Endothelial cell of umbilical vein (primary cell): ENCODE measurements at regions not wholly inside any gene's neighbourhood (a gene's known extent, or its start where the extent isn't known, plus 50 kb on each side); places are given as distances from the start of the nearest gene placed in this dataset.

Source experiments
- BruUV-seq: library from RNA; stranded (reverse); fragments of 400-500 nt; replicated peaks from 2 replicates; lab custom pipeline; 2021; lab: Mats Ljungman, UMichigan
- CTCF ChIA-PET: fragments of 300-600, 350-600 bp; sonication (Branson Sonifier 250); formaldehyde crosslinking; loops from one replicate; lab custom pipeline; 2021; ENCODE audit warnings: antibody characterized with exemption, inconsistent platforms; lab: Charles Lee
- POLR2A ChIA-PET: fragments of 300-600, 350-600 bp; sonication (Branson Sonifier 250); formaldehyde crosslinking; loops from one replicate; lab custom pipeline; 2021; ENCODE audit warnings: antibody characterized with exemption, inconsistent platforms; lab: Charles Lee
- DNase-seq: peaks from one replicate; pipeline ENCODE4 v3.0.0-alpha.2; 2011; ENCODE audit warnings: low read depth, low spot score
- FAIRE-seq: peaks from 2 replicates; lab custom pipeline; 2011; peaks lifted over from hg19 to GRCh38; lab: Jason Lieb, UNC
- H2AFZ ChIP-seq: 2 replicates; pipeline ENCODE4 v1.6.0; 2012; ENCODE audit warnings: low read depth, low read length, control low read depth, inconsistent platforms
- H3K27ac ChIP-seq: 2 replicates; pipeline ENCODE4 v1.5.1; 2011; ENCODE audit warnings: low read depth, mild to moderate bottlenecking, control low read depth, low read length, moderate library complexity; ENCODE audit not compliant: insufficient read depth
- H3K27me3 ChIP-seq, 2 experiments: 2 replicates each; pipeline versions ENCODE4 v1.6.0 to v1.6.1; 2011; ENCODE audit warnings: low read length in 2 of 2, mixed read lengths in 1 of 2; ENCODE audit not compliant: control insufficient read depth in 2 of 2, insufficient read depth in 2 of 2
- H3K36me3 ChIP-seq, 2 experiments: 2 replicates in 1 of 2; 3 replicates in 1 of 2; pipeline ENCODE4 v1.5.1; 2011; ENCODE audit warnings: low read length in 2 of 2, mild to moderate bottlenecking in 1 of 2, moderate library complexity in 1 of 2; ENCODE audit not compliant: control insufficient read depth in 2 of 2, insufficient read depth in 2 of 2; ENCODE audit errors: extremely low read depth in 1 of 2
- H3K4me1 ChIP-seq: 3 replicates; pipeline ENCODE4 v1.5.1; 2011; ENCODE audit warnings: mild to moderate bottlenecking, low read length; ENCODE audit not compliant: control insufficient read depth, insufficient read depth; ENCODE audit errors: extremely low read depth
- H3K4me2 ChIP-seq: 2 replicates; pipeline ENCODE4 v1.6.1; 2011; ENCODE audit warnings: low read length, control low read depth, mixed read lengths; ENCODE audit not compliant: insufficient read depth
- H3K4me3 ChIP-seq, 3 experiments: fragments of 200-600 bp in 1 of 3; sonication (generic), shearing (Covaris generic) in 1 of 3; replicated peaks in 1 of 3; 2 replicates each; pipeline ENCODE4 v1.5.1; 2011 to 2016; ENCODE audit warnings: control low read depth in 3 of 3, low read length in 3 of 3, mild to moderate bottlenecking in 2 of 3, inconsistent platforms in 1 of 3, low read depth in 1 of 3, moderate library complexity in 1 of 3; ENCODE audit not compliant: insufficient read depth in 1 of 3
- H3K79me2 ChIP-seq: 2 replicates; pipeline ENCODE4 v1.6.0; 2012; ENCODE audit warnings: low read length, inconsistent platforms; ENCODE audit not compliant: control insufficient read depth, insufficient read depth
- H3K9ac ChIP-seq: replicated peaks from 2 replicates; pipeline ENCODE3; 2011; ENCODE audit warnings: low read length, control low read depth; ENCODE audit not compliant: insufficient read depth; ENCODE audit errors: extremely low read depth
- H3K9me1 ChIP-seq: replicated peaks from 3 replicates; pipeline ENCODE4 v1.6.0; 2011; ENCODE audit warnings: mild to moderate bottlenecking, low read length; ENCODE audit not compliant: control insufficient read depth, insufficient read depth; ENCODE audit errors: extremely low read depth
- H3K9me3 ChIP-seq: replicated peaks from 2 replicates; pipeline ENCODE4 v1.5.1; 2012; ENCODE audit warnings: low read length, inconsistent platforms; ENCODE audit not compliant: control insufficient read depth, insufficient read depth
- H4K20me1 ChIP-seq: replicated peaks from 2 replicates; pipeline ENCODE3; 2011; ENCODE audit warnings: mild to moderate bottlenecking, low read length; ENCODE audit not compliant: control insufficient read depth, insufficient read depth; ENCODE audit errors: extremely low read depth
- CTCF ChIP-seq, 2 donors: IDR thresholded peaks; 1 replicate in 1 of 2; 2 replicates in 1 of 2; pipeline ENCODE4 v1.5.1; 2011; ENCODE audit warnings: low read length in 2 of 2, mild to moderate bottlenecking in 2 of 2, moderate library complexity in 2 of 2, control low read depth in 1 of 2, inconsistent platforms in 1 of 2, low read depth in 1 of 2; ENCODE audit not compliant: insufficient read depth in 1 of 2; ENCODE audit errors: extremely low read depth in 1 of 2
- EZH2 ChIP-seq: IDR thresholded peaks from 2 replicates; pipeline ENCODE4 v1.6.1; 2012; ENCODE audit warnings: borderline replicate concordance, low read depth, mild to moderate bottlenecking, moderate library complexity, low read length, inconsistent platforms; ENCODE audit not compliant: severe bottlenecking
- FOS ChIP-seq: IDR thresholded peaks from 2 replicates; pipeline ENCODE4 v1.6.1; 2011; ENCODE audit warnings: mild to moderate bottlenecking, low read length, moderate library complexity, borderline replicate concordance; ENCODE audit not compliant: insufficient read depth
- GATA2 ChIP-seq: IDR thresholded peaks from 2 replicates; pipeline ENCODE4 v1.7.0; 2011; ENCODE audit warnings: low read depth, mild to moderate bottlenecking, moderate library complexity, mixed read lengths, low read length; ENCODE audit not compliant: insufficient read length, insufficient read depth
- MAX ChIP-seq: IDR thresholded peaks from 2 replicates; pipeline ENCODE4 v1.6.1; 2011; ENCODE audit not compliant: insufficient read depth, insufficient read length
- POLR2AphosphoS5 ChIP-seq: IDR thresholded peaks from 2 replicates; pipeline ENCODE4 v1.6.1; 2012; ENCODE audit warnings: low read depth, mild to moderate bottlenecking, control low read depth, low read length, moderate library complexity; ENCODE audit not compliant: insufficient read depth
- dilution Hi-C: fragments of 300-500 bp; cut with MboI; formaldehyde crosslinking; loops from one replicate; pipeline ENCODE4 v1.15.0; 2019; ENCODE audit warnings: low sequenced_read_pairs; ENCODE audit not compliant: extremely low pct_ligation_motif_present
- intact Hi-C: fragments of 100-400 bp; cut with micrococcal nuclease; formaldehyde crosslinking; loops from one replicate; pipeline ENCODE4 v1.10.0; 2022

- Histone ChIP-seq H3K27me3 (no peaks in the 10 kb centered on the region), H3K9ac (no peak overlapping the region), H3K9me1 (no peaks in the 10 kb centered on the region), H3K4me1 (no peaks in the 10 kb centered on the region), H3K4me2 (no peak overlapping the region), H3K36me3 (no peaks in the 10 kb centered on the region), H3K79me2 (no peaks in the 10 kb centered on the region), H3K27ac (no peak overlapping the region), H3K9me3 (no peaks in the 10 kb centered on the region), H3K4me3 (no peak overlapping the region), H2AFZ (no peak overlapping the region), H4K20me1 (no peaks in the 10 kb centered on the region)
- TF ChIP-seq FOS (no peak), GATA2 (peak; percentile 37), MAX (no peak), CTCF (IDR thresholded peaks at IDR 0.05; ENCODE audit: extremely low read depth in 1 of 2, insufficient read depth in 1 of 2, low read depth in 1 of 2, low read length in 2 of 2) (no peak)
- BruUV-seq = no TSS peak
- intact Hi-C loops = no loop called here
- DNase-seq = peak; percentile 62
- POLR2A ChIA-PET = no interaction called here
- dilution Hi-C loops = no loop called here
- CTCF ChIA-PET = no interaction called here
- FAIRE-seq = no peak
Observed at GRCh38 chr16:65769055-65769465, 597.4 kb upstream of the CDH5 start.

GRCh38 chr16:65767125-65767524 lies 599.4 kb upstream of the CDH5 start:
- no peaks in the 10 kb centered on the region for H3K4me1 ChIP-seq
- ChIA-PET CTCF (no interaction called here), POLR2A (no interaction called here)
- H3K36me3 ChIP-seq = no peaks in the 10 kb centered on the region
- H4K20me1 ChIP-seq = no peaks in the 10 kb centered on the region
- intact Hi-C loops = no loop called here
- no peak overlapping the region for H3K4me2 ChIP-seq
- no peaks in the 10 kb centered on the region for H3K9me3 ChIP-seq
- DNase-seq (no peak), FAIRE-seq (no peak)
- no peak overlapping the region for H2AFZ ChIP-seq
- H3K4me3 ChIP-seq = no peak overlapping the region
- dilution Hi-C loops = no loop called here
- no peak overlapping the region for H3K27ac ChIP-seq
- BruUV-seq = no TSS peak
- no peak for TF ChIP-seq EZH2
- no peak for TF ChIP-seq POLR2AphosphoS5
- no peaks in the 10 kb centered on the region for H3K79me2 ChIP-seq
- no peaks in the 10 kb centered on the region for H3K27me3 ChIP-seq
- H3K9me1 ChIP-seq = no peaks in the 10 kb centered on the region
- H3K9ac ChIP-seq = no peak overlapping the region
